ENCODE measurements at regions not wholly inside any gene's neighbourhood (a gene's known extent, or its start where the extent isn't known, plus 50 kb on each side); places are given as distances from the start of the nearest gene placed in this dataset.
"Not testable (repeated sequence)": the region's sequence is repeated elsewhere in the genome, so short reads cannot be mapped to it uniquely, and the experiment has no call there.

DNA sequence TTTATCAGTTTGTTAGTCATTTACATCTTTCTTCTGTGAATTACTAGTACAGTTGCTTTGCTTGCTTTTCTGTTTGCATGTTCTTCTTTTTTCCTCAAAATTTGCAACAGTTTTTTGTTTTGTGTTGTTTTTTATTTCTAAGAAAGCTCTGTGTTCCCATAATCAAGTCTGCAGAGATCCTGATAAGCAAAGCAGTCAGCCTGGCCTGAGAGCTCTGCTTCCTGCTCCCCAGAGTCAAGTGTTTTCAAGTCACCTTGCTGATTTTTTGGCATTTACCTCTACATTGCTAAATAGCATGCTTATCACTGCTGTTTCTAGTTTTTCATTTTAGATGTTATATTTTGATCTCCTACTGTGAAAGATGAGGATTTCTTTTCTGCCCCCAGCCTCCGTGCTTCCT is 113.2 kb downstream of the CDRT15L2 start:
- H3K36me3 Mint-ChIP-seq; POLR2A ChIA-PET; H3K4me3 ChIP-seq (ENCODE audit: low read length); H3K27me3 Mint-ChIP-seq; H3K27ac Mint-ChIP-seq; H3K4me1 ChIP-seq (ENCODE audit: insufficient read depth, low read length); H3K27ac ChIP-seq (ENCODE audit: low read depth, low read length); DNase-seq; CTCF ChIA-PET; H3K4me1 Mint-ChIP-seq; H3K4me3 Mint-ChIP-seq; H3K27me3 ChIP-seq (ENCODE audit: insufficient read depth, low read length, poor library complexity, severe bottlenecking); H3K36me3 ChIP-seq (ENCODE audit: insufficient read depth, low read length); H3K9me3 Mint-ChIP-seq; H3K9me3 ChIP-seq (ENCODE audit: low read length): not testable (repeated sequence)

DNA sequence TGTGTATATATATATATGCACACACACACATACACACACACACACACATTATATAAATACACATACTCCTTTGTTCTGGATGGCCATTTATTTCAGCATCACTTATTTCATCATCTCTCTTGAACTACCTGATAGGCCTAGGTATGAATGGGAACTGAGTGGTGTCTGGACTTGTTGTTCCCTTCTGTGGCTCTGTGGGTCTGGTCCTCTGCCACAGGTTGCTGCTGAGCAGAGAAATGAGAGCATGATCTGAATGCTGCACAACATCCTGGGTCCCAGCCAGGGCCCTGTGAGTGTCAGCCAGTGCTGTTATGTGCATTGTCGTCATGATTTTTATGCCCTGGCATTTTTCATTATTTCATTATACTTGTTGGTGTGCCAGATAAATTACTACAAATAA is 116.3 kb downstream of the CDRT15L2 start:
- DNase-seq; H3K9me3 ChIP-seq (ENCODE audit: low read length); H3K4me3 Mint-ChIP-seq; CTCF ChIA-PET; H3K36me3 ChIP-seq (ENCODE audit: insufficient read depth, low read length); H3K36me3 Mint-ChIP-seq; POLR2A ChIA-PET; H3K27ac ChIP-seq (ENCODE audit: low read depth, low read length); H3K9me3 Mint-ChIP-seq; H3K4me3 ChIP-seq (ENCODE audit: low read length); H3K27me3 ChIP-seq (ENCODE audit: insufficient read depth, low read length, poor library complexity, severe bottlenecking): not testable (repeated sequence)
- peaks cover 11% of the 10 kb centered on the region for H3K4me1 ChIP-seq (ENCODE audit: insufficient read depth, low read length)
- Mint-ChIP-seq H3K27me3 (peaks cover 0 to 18% of the 10 kb centered on the region in 2 donors), H3K27ac (peak overlapping the region in 1 of 8 donors; percentile 14), H3K4me1 (peaks cover 8 to 14% (median 10%) of the 10 kb centered on the region in 3 donors)

DNA sequence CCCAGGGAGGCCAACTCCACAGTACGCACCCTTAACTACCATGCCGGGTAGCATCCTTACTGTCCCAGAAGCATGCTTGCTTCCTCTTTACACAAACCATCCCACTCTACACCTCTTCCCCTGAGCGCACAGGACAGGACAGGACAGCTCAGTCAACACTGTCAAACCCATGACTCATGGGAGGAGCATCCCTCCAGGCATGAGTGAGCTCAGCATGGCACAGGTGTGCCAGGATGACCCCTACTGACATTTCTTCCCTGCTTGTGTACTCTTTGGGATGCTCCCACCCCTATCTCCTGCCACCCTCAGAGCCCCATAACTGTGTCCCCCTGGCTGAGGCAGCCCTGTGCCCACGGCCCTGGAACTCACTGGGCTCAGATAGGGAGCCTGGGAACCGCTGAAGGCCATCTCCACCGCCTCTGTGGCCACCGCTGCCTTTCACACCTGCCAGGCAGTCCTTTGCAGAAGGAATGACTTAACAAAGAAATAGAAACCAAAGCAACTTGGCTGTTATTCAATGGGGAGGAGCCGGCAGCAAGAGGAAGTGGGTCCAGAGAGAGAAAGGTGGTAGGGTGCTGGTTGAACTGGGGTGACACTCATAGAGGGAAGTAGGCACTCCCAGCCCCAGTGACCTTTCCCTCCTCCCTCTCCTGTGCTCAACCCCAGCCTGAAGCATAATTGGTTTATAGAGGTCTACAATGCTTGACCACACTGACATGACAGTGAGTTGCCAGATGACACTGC is 119.1 kb downstream of the CDRT15L2 start:
- H3K36me3 ChIP-seq (ENCODE audit: insufficient read depth, low read length); H3K9me3 Mint-ChIP-seq; H3K9me3 ChIP-seq (ENCODE audit: low read length); H3K27me3 ChIP-seq (ENCODE audit: insufficient read depth, low read length, poor library complexity, severe bottlenecking); H3K36me3 Mint-ChIP-seq; POLR2A ChIA-PET; H3K27ac ChIP-seq (ENCODE audit: low read depth, low read length); CTCF ChIA-PET: not testable (repeated sequence)
- peak overlapping the region in 3 of 8 donors; percentile 33 to 92 (median 43) for H3K27ac Mint-ChIP-seq
- H3K4me1 Mint-ChIP-seq, result peaks cover 8 to 14% (median 10%) of the 10 kb centered on the region in 3 donors
- H3K4me3 ChIP-seq (ENCODE audit: low read length), result peak overlapping the region; percentile 28
- peaks cover 11% of the 10 kb centered on the region for H3K4me1 ChIP-seq (ENCODE audit: insufficient read depth, low read length)
- H3K4me3 Mint-ChIP-seq, result peak overlapping the region in 6 of 7 donors; percentile 10 to 78 (median 34)
- DNase-seq, result peak in 2 of 5 donors; percentile 10 to 19
- H3K27me3 Mint-ChIP-seq, result peaks cover 0 to 18% of the 10 kb centered on the region in 2 donors

DNA sequence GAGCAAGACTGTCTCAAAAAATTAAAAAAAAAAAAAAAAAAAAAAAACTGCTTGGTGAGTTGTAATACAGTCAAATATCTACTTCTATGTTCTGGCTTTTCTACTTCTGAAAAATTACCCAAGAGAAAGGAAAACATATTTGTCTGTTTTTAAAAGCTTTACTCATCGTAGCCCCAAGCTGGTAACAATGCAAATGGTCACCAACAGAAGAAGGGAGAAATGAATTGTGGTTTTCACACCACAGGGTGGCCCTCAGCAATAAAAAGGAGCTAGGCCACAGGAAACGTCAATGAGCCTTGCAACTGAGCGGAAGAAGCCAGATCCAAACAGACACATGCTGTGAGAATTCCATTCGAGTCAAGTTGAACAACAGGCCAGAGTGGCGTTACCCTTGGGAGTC is 121.0 kb downstream of the CDRT15L2 start:
- H3K4me3 ChIP-seq (ENCODE audit: low read length); H3K9me3 ChIP-seq (ENCODE audit: low read length); H3K36me3 ChIP-seq (ENCODE audit: insufficient read depth, low read length); H3K9me3 Mint-ChIP-seq; H3K27me3 ChIP-seq (ENCODE audit: insufficient read depth, low read length, poor library complexity, severe bottlenecking); DNase-seq; H3K27ac Mint-ChIP-seq; POLR2A ChIA-PET; H3K27ac ChIP-seq (ENCODE audit: low read depth, low read length); CTCF ChIA-PET; H3K36me3 Mint-ChIP-seq: not testable (repeated sequence)
- Mint-ChIP-seq H3K4me1 (peaks cover 8 to 14% (median 10%) of the 10 kb centered on the region in 3 donors), H3K4me3 (peak overlapping the region in 1 of 7 donors; percentile 9), H3K27me3 (peaks cover 0 to 16% of the 10 kb centered on the region in 2 donors)
- H3K4me1 ChIP-seq (ENCODE audit: insufficient read depth, low read length), result peaks cover 11% of the 10 kb centered on the region

DNA sequence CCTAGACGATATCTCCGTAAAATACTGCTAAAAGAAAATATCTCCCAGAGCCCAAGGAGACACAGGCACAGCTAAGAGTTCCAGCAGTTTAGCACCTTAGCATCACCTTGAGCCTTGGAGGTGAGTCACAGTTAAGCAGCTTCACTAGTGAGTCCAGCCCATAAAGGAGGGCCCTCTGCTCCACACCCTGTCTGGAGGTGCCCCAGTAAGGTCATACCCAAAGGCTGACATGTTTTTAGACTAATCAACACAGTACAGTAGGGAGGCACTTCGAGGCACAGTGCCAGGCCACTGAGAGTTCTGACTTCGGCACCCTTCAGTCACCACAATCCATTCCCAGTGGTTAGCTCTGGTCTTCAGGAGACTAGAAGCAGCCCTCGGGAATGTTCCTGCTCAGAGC is 121.8 kb downstream of the CDRT15L2 start:
- H3K27ac ChIP-seq (ENCODE audit: low read depth, low read length); POLR2A ChIA-PET; H3K36me3 ChIP-seq (ENCODE audit: insufficient read depth, low read length); DNase-seq; CTCF ChIA-PET; H3K4me3 Mint-ChIP-seq; H3K27ac Mint-ChIP-seq; H3K27me3 ChIP-seq (ENCODE audit: insufficient read depth, low read length, poor library complexity, severe bottlenecking); H3K36me3 Mint-ChIP-seq; H3K9me3 Mint-ChIP-seq; H3K9me3 ChIP-seq (ENCODE audit: low read length); H3K4me3 ChIP-seq (ENCODE audit: low read length): not testable (repeated sequence)
- Mint-ChIP-seq H3K27me3 (peaks cover 0 to 14% of the 10 kb centered on the region in 2 donors), H3K4me1 (peaks cover 8 to 14% (median 10%) of the 10 kb centered on the region in 3 donors)
- peaks cover 11% of the 10 kb centered on the region for H3K4me1 ChIP-seq (ENCODE audit: insufficient read depth, low read length)

DNA sequence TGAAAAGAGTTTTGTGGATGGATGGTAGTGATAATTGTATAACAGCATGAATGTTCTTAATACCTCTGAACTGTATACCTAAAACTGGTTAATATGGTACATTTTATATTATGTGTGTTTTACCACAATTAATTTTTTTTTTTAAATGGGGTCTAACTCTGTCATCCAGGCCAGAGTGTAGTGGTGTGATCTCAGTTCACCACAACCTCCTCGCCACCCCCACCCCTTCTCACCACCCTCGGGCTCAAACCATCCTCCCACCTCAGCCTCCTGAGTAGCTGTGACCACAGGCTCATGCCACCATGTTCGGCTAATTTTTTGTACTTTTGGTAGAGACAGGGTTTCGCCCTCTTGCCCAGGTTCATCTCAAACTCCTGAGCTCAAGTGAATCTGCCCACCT is 123.2 kb downstream of the CDRT15L2 start:
- no peaks in the 10 kb centered on the region for H3K9me3 Mint-ChIP-seq
- H3K36me3 ChIP-seq (ENCODE audit: insufficient read depth, low read length), result no peaks in the 10 kb centered on the region
- H3K4me1 ChIP-seq (ENCODE audit: insufficient read depth, low read length), result peaks cover 11% of the 10 kb centered on the region
- ChIA-PET POLR2A (no interaction called here), CTCF (no interaction called here)
- H3K27ac ChIP-seq (ENCODE audit: low read depth, low read length), result no peak overlapping the region
- peaks cover 8 to 14% (median 10%) of the 10 kb centered on the region in 3 donors for H3K4me1 Mint-ChIP-seq
- H3K27me3 Mint-ChIP-seq, result peaks cover 0 to 22% of the 10 kb centered on the region in 2 donors
- no peak for DNase-seq
- no peaks in the 10 kb centered on the region for H3K36me3 Mint-ChIP-seq
- H3K27ac Mint-ChIP-seq, result no peak overlapping the region
- peak overlapping the region in 1 of 7 donors; percentile 44 for H3K4me3 Mint-ChIP-seq
- H3K9me3 ChIP-seq (ENCODE audit: low read length), result no peaks in the 10 kb centered on the region
- no peaks in the 10 kb centered on the region for H3K27me3 ChIP-seq (ENCODE audit: insufficient read depth, low read length, poor library complexity, severe bottlenecking)
- H3K4me3 ChIP-seq (ENCODE audit: low read length), result no peak overlapping the region

DNA sequence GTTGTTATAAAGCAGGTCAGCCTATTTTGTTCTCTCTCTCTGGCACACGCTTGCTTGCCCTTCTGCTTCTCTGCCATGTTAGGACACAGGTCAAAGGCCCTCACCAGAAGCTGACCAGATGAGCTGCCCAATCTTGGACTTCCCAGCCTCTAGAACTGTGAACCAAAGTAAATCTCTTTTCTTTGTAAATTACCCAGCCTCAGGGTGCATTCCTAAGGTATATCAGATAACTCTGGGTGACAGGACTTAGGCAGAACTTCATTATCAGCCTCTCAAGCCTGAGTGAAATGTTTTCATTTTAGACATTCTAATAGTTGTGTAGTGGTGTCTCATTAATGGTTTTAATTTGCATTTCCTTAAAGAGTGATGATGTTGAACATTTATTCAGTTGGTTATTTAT is 124.3 kb downstream of the CDRT15L2 start:
- H3K27me3 Mint-ChIP-seq, result peaks cover 0 to 18% of the 10 kb centered on the region in 2 donors
- Histone ChIP-seq H3K36me3 (ENCODE audit: insufficient read depth, low read length) (no peaks in the 10 kb centered on the region), H3K4me3 (ENCODE audit: low read length) (no peak overlapping the region), H3K4me1 (ENCODE audit: insufficient read depth, low read length) (peaks cover 5% of the 10 kb centered on the region), H3K9me3 (ENCODE audit: low read length) (no peaks in the 10 kb centered on the region), H3K27me3 (ENCODE audit: insufficient read depth, low read length, poor library complexity, severe bottlenecking) (no peaks in the 10 kb centered on the region), H3K27ac (ENCODE audit: low read depth, low read length) (no peak overlapping the region)
- H3K36me3 Mint-ChIP-seq, result no peaks in the 10 kb centered on the region
- peaks cover 2 to 9% (median 3%) of the 10 kb centered on the region in 3 donors for H3K4me1 Mint-ChIP-seq
- POLR2A ChIA-PET, result no interaction called here
- peak overlapping the region in 1 of 8 donors; percentile 39 for H3K27ac Mint-ChIP-seq
- no peak for DNase-seq
- H3K4me3 Mint-ChIP-seq, result no peak overlapping the region
- no peaks in the 10 kb centered on the region for H3K9me3 Mint-ChIP-seq
- CTCF ChIA-PET, result no interaction called here

DNA sequence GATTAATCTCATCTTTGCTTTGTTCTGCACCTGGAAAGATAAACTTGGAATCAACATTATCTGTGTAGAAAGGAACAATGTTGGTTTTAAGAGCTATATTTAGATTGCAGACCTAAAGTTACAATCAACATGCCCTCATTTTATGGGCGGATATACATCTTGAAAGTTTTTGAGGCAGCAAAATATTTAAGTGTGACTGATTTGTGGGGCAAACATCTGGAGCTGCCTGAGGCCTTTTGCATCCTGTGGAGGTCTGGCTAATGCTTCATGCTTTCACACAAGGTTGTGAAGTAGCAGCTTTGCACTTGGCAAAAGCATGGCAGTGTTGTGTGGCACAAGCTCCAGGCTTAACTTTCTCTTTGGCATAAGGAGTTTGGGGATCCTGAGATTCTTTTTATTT is 125.7 kb downstream of the CDRT15L2 start:
- H3K36me3 Mint-ChIP-seq; DNase-seq; H3K9me3 ChIP-seq (ENCODE audit: low read length); H3K4me1 Mint-ChIP-seq; H3K9me3 Mint-ChIP-seq; H3K36me3 ChIP-seq (ENCODE audit: insufficient read depth, low read length); H3K4me3 Mint-ChIP-seq; CTCF ChIA-PET; POLR2A ChIA-PET; H3K27ac ChIP-seq (ENCODE audit: low read depth, low read length); H3K4me1 ChIP-seq (ENCODE audit: insufficient read depth, low read length); H3K4me3 ChIP-seq (ENCODE audit: low read length); H3K27me3 ChIP-seq (ENCODE audit: insufficient read depth, low read length, poor library complexity, severe bottlenecking): not testable (repeated sequence)
- H3K27ac Mint-ChIP-seq, result peak overlapping the region in 1 of 8 donors; percentile 12
- H3K27me3 Mint-ChIP-seq, result peaks cover 0 to 11% of the 10 kb centered on the region in 2 donors

Measured in CD8-positive, alpha-beta memory T cell (primary cell).